Endodermal cell (in vitro differentiated cells): ENCODE measurements at regions not wholly inside any gene's neighbourhood (a gene's known extent, or its start where the extent isn't known, plus 50 kb on each side); places are given as distances from the start of the nearest gene placed in this dataset.
A peak's percentile ranks its signal among the peaks of the same experiment; 100 is the strongest.

Experiments used
- DNase-seq: peaks from one replicate; pipeline ENCODE4 v3.0.0-alpha.2; 2017
- H3K27ac ChIP-seq: 2 replicates; pipeline ENCODE4 v1.5.1; 2013; ENCODE audit warnings: mild to moderate bottlenecking, low read depth, low read length, moderate library complexity
- H3K27me3 ChIP-seq: 2 replicates; pipeline ENCODE4 v1.6.1; 2013; ENCODE audit warnings: mild to moderate bottlenecking, low read length, moderate library complexity; ENCODE audit not compliant: insufficient read depth, control insufficient read depth, poor library complexity, severe bottlenecking
- H3K36me3 ChIP-seq: 2 replicates; pipeline ENCODE4 v1.7.0; 2013; ENCODE audit warnings: mild to moderate bottlenecking, low read length, moderate library complexity; ENCODE audit not compliant: control insufficient read depth, insufficient read depth
- H3K4me1 ChIP-seq: one replicate; pipeline ENCODE4 v1.7.0; 2013; ENCODE audit warnings: low read length; ENCODE audit not compliant: control insufficient read depth, insufficient read depth
- H3K4me3 ChIP-seq: 2 replicates; pipeline ENCODE4 v1.5.1; 2013; ENCODE audit warnings: mild to moderate bottlenecking, low read length, moderate library complexity
- H3K9ac ChIP-seq: 2 replicates; pipeline ENCODE4 v1.6.1; 2013; ENCODE audit warnings: mild to moderate bottlenecking, low read length, moderate library complexity; ENCODE audit not compliant: poor library complexity, severe bottlenecking; ENCODE audit errors: extremely low read depth
- H3K9me3 ChIP-seq: 2 replicates; pipeline ENCODE4 v1.6.1; 2013; ENCODE audit warnings: mild to moderate bottlenecking, low read length, moderate library complexity; ENCODE audit not compliant: control insufficient read depth
- H3K27ac Mint-ChIP-seq: 2 replicates; pipeline ENCODE4 v1.8.0; 2020; ENCODE audit warnings: mixed read lengths
- H3K27me3 Mint-ChIP-seq: 2 replicates; pipeline ENCODE4 v1.8.0; 2021; ENCODE audit warnings: mild to moderate bottlenecking, mixed read lengths; ENCODE audit not compliant: insufficient read depth
- H3K36me3 Mint-ChIP-seq: 2 replicates; pipeline ENCODE4 v1.8.0; 2020; ENCODE audit warnings: low read depth, mixed read lengths
- H3K4me1 Mint-ChIP-seq: 2 replicates; pipeline ENCODE4 v1.8.0; 2020; ENCODE audit warnings: mixed read lengths
- H3K4me3 Mint-ChIP-seq: 2 replicates; pipeline ENCODE4 v1.8.0; 2020; ENCODE audit warnings: mild to moderate bottlenecking, moderate library complexity, mixed read lengths
- H3K9me3 Mint-ChIP-seq: 2 replicates; pipeline ENCODE4 v1.8.0; 2020; ENCODE audit warnings: mild to moderate bottlenecking, mixed read lengths
- CTCF ChIP-seq: fragments of 200-600 bp; sonication (generic); conservative IDR thresholded peaks from 2 replicates; pipeline ENCODE4 v1.5.0; 2021; ENCODE audit warnings: antibody characterized with exemption, mild to moderate bottlenecking
- WGBS, 2 experiments: methylation state at CpG; one replicate each; pipeline versions ENCODE4 v1.1.5 to v1.1.7; 2013; ENCODE audit warnings: missing lambda C conversion rate in 2 of 2, mixed read lengths in 1 of 2; ENCODE audit not compliant: insufficient coverage in 1 of 2, insufficient read length in 1 of 2; 5-methylcytosine and 5-hydroxymethylcytosine counted together

DNA sequence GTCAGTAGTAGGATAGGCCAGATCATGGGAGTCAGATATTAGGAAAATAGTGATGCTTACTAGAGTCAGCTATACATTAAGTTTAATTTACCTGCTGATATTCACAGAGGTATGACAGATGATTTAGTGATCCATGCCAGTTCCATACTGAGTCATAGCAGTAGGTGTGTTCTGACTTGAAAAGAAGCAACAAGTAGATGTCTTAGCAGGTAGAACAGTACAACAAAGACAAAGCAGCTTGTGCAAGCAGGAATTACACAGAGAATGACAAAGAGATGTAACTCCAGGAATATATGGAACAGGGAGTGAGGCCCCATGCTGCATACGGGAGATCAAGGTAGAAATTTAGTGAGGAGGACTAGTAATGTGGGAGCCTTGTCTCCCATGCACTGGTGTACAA, 556.9 kb downstream of the SLC16A7 start:
- Mint-ChIP-seq H3K4me3 (no peak overlapping the region), H3K27me3 (no peaks in the 10 kb centered on the region), H3K9me3 (peaks cover 6% of the 10 kb centered on the region), H3K36me3 (no peaks in the 10 kb centered on the region), H3K27ac (no peak overlapping the region), H3K4me1 (no peaks in the 10 kb centered on the region)
- WGBS, 2 experiments, result 90 to 100% methylated on average over 1 of the region's 1 CpG
- no peak for DNase-seq
- Histone ChIP-seq H3K27me3 (no peaks in the 10 kb centered on the region), H3K36me3 (no peaks in the 10 kb centered on the region), H3K4me1 (no peaks in the 10 kb centered on the region), H3K27ac (no peak overlapping the region), H3K9me3 (no peaks in the 10 kb centered on the region), H3K4me3 (no peak overlapping the region), H3K9ac (no peak overlapping the region)
- no peak for TF ChIP-seq CTCF

GRCh38 chr12:60159761-60160160, 563.9 kb downstream of the SLC16A7 start:
- H3K4me3 Mint-ChIP-seq, result no peak overlapping the region
- no peak for DNase-seq
- H3K4me1 Mint-ChIP-seq, result no peaks in the 10 kb centered on the region
- Histone ChIP-seq H3K4me3 (no peak overlapping the region), H3K36me3 (no peaks in the 10 kb centered on the region), H3K27me3 (no peaks in the 10 kb centered on the region), H3K4me1 (no peaks in the 10 kb centered on the region), H3K9me3 (no peaks in the 10 kb centered on the region), H3K9ac (no peak overlapping the region), H3K27ac (no peak overlapping the region)
- WGBS, 2 experiments, result no CpG with 5 or more reads among the region's 1 CpG
- no peaks in the 10 kb centered on the region for H3K9me3 Mint-ChIP-seq
- no peak overlapping the region for H3K27ac Mint-ChIP-seq
- TF ChIP-seq CTCF, result no peak
- H3K27me3 Mint-ChIP-seq, result no peaks in the 10 kb centered on the region
- H3K36me3 Mint-ChIP-seq, result no peaks in the 10 kb centered on the region

GRCh38 chr12:60162988-60163720, 567.3 kb downstream of the SLC16A7 start:
- DNase-seq, result peak; percentile 50
- H3K4me3 ChIP-seq, result no peak overlapping the region
- no peaks in the 10 kb centered on the region for H3K9me3 ChIP-seq
- Mint-ChIP-seq H3K9me3 (no peaks in the 10 kb centered on the region), H3K27ac (no peak overlapping the region), H3K4me3 (no peak overlapping the region), H3K36me3 (no peaks in the 10 kb centered on the region), H3K4me1 (no peaks in the 10 kb centered on the region), H3K27me3 (no peaks in the 10 kb centered on the region)
- no peak overlapping the region for H3K9ac ChIP-seq
- 91 to 93% methylated on average over 10 to 13 of the region's 13 CpGs for WGBS, 2 experiments
- TF ChIP-seq CTCF, result no peak
- H3K36me3 ChIP-seq, result no peaks in the 10 kb centered on the region
- H3K27me3 ChIP-seq, result no peaks in the 10 kb centered on the region
- H3K4me1 ChIP-seq, result no peaks in the 10 kb centered on the region
- H3K27ac ChIP-seq, result no peak overlapping the region
